ENCODE measurements at regions not wholly inside any gene's neighbourhood (a gene's known extent, or its start where the extent isn't known, plus 50 kb on each side); places are given as distances from the start of the nearest gene placed in this dataset.
A peak's percentile ranks its signal among the peaks of the same experiment; 100 is the strongest.

- no peak for ATAC-seq
- no peak for TF ChIP-seq CTCF (IDR thresholded peaks at IDR 0.05)
- intact Hi-C loops (cut with DNase I, micrococcal nuclease): no loop called here
- Histone ChIP-seq H3K36me3 (ENCODE audit: low read depth) (no peaks in the 10 kb centered on the region), H3K4me3 (no peak overlapping the region), H3K9me3 (no peaks in the 10 kb centered on the region), H3K4me1 (ENCODE audit: low read depth) (no peaks in the 10 kb centered on the region)
- DNase-seq: no peak
Measured at GRCh38 chr10:64508029-64508661, 986.9 kb downstream of the REEP3 start.

- ATAC-seq (no peak), DNase-seq (peak in 1 of 3 donors; percentile 21)
- Histone ChIP-seq H3K4me1 (ENCODE audit: low read depth) (no peaks in the 10 kb centered on the region), H3K9me3 (no peaks in the 10 kb centered on the region), H3K4me3 (no peak overlapping the region), H3K36me3 (ENCODE audit: low read depth) (no peaks in the 10 kb centered on the region)
- intact Hi-C loops (cut with DNase I, micrococcal nuclease): no loop called here
- TF ChIP-seq CTCF (IDR thresholded peaks at IDR 0.05): no peak
Measured at GRCh38 chr10:64515970-64516699, 994.9 kb downstream of the REEP3 start.

- Histone ChIP-seq H3K4me3 (no peak overlapping the region), H3K36me3 (ENCODE audit: low read depth) (no peaks in the 10 kb centered on the region), H3K9me3 (no peaks in the 10 kb centered on the region), H3K4me1 (ENCODE audit: low read depth) (no peaks in the 10 kb centered on the region)
- ATAC-seq: no peak
- intact Hi-C loops (cut with DNase I, micrococcal nuclease): no loop called here
- no peak for TF ChIP-seq CTCF (IDR thresholded peaks at IDR 0.05)
- no peak for DNase-seq
Measured at GRCh38 chr10:64518456-64518855, 997.3 kb downstream of the REEP3 start.

- Histone ChIP-seq H3K4me1 (ENCODE audit: low read depth) (no peaks in the 10 kb centered on the region), H3K36me3 (ENCODE audit: low read depth) (no peaks in the 10 kb centered on the region), H3K4me3 (no peak overlapping the region), H3K9me3 (no peaks in the 10 kb centered on the region)
- DNase-seq (no peak), ATAC-seq (no peak)
- intact Hi-C loops (cut with DNase I, micrococcal nuclease): no loop called here
- no peak for TF ChIP-seq CTCF (IDR thresholded peaks at IDR 0.05)
Measured at GRCh38 chr10:64519427-64519826, 998.2 kb downstream of the REEP3 start.

- Histone ChIP-seq H3K4me3 (no peak overlapping the region), H3K4me1 (ENCODE audit: low read depth) (no peaks in the 10 kb centered on the region), H3K36me3 (ENCODE audit: low read depth) (no peaks in the 10 kb centered on the region), H3K9me3 (no peaks in the 10 kb centered on the region)
- no peak for DNase-seq
- intact Hi-C loops (cut with DNase I, micrococcal nuclease): no loop called here
- ATAC-seq: no peak
- no peak for TF ChIP-seq CTCF (IDR thresholded peaks at IDR 0.05)
Measured at GRCh38 chr10:64519831-64520230, 998.6 kb downstream of the REEP3 start.
